VCaP (cell line): ENCODE measurements at regions not wholly inside any gene's neighbourhood (a gene's known extent, or its start where the extent isn't known, plus 50 kb on each side); places are given as distances from the start of the nearest gene placed in this dataset.
A peak's percentile ranks its signal among the peaks of the same experiment; 100 is the strongest.

Experiments used
- H3K27ac ChIP-seq: fragments of 450-650 bp; 2 replicates; pipeline ENCODE4 v1.5.1; 2017
- CTCF ChIP-seq: fragments of 450-650 bp; conservative IDR thresholded peaks from 2 replicates; pipeline ENCODE4 v1.5.1; 2017; ENCODE audit warnings: mild to moderate bottlenecking, moderate library complexity

GRCh38 chr9:88694625-88695024 lies 159.6 kb downstream of the NXNL2 start:
- no peak for TF ChIP-seq CTCF
- H3K27ac ChIP-seq: no peak overlapping the region

GRCh38 chr9:88696501-88696900 lies 161.5 kb downstream of the NXNL2 start:
- H3K27ac ChIP-seq: no peak overlapping the region
- TF ChIP-seq CTCF: no peak

GRCh38 chr9:88697764-88698432 lies 162.9 kb downstream of the NXNL2 start:
- no peak for TF ChIP-seq CTCF
- peak overlapping the region; percentile 52 for H3K27ac ChIP-seq

- TF ChIP-seq CTCF: no peak
- H3K27ac ChIP-seq: no peak overlapping the region
Observed at GRCh38 chr9:88702985-88703384, 168.0 kb downstream of the NXNL2 start.

- TF ChIP-seq CTCF: no peak
Observed at GRCh38 chr9:88706193-88707113, 171.5 kb downstream of the NXNL2 start.

GRCh38 chr9:88710449-88710848 lies 175.5 kb downstream of the NXNL2 start:
- no peak overlapping the region for H3K27ac ChIP-seq
- no peak for TF ChIP-seq CTCF

More at GRCh38 chr9:88706193-88707113, 171.5 kb downstream of the NXNL2 start:
- no peak overlapping the region for H3K27ac ChIP-seq

GRCh38 chr9:88711719-88712118 lies 176.7 kb downstream of the NXNL2 start:
- no peak overlapping the region for H3K27ac ChIP-seq
- TF ChIP-seq CTCF: no peak
